Ishikawa (cell line): ENCODE measurements at regions not wholly inside any gene's neighbourhood (a gene's known extent, or its start where the extent isn't known, plus 50 kb on each side); places are given as distances from the start of the nearest gene placed in this dataset.

ENCODE experiments used
- EGR1 ChIP-seq: IDR thresholded peaks from 2 replicates; pipeline ENCODE4 v1.6.1; 2012
- EP300 ChIP-seq: IDR thresholded peaks from 2 replicates; pipeline ENCODE4 v1.6.1; 2012; ENCODE audit warnings: borderline replicate concordance
- NFIC ChIP-seq: IDR thresholded peaks from 2 replicates; pipeline ENCODE4 v1.6.1; 2012
- TCF12 ChIP-seq: IDR thresholded peaks from 2 replicates; pipeline ENCODE4 v1.6.1; 2012; ENCODE audit warnings: low read depth
- YY1 ChIP-seq: IDR thresholded peaks from 2 replicates; pipeline ENCODE4 v1.6.1; 2012; ENCODE audit warnings: low read depth
- ZBTB7A ChIP-seq: IDR thresholded peaks from 2 replicates; pipeline ENCODE4 v1.6.1; 2012; ENCODE audit warnings: low read depth
- TF ChIP-seq, protein P1 (sequence below): IDR thresholded peaks from 2 replicates; pipeline ENCODE4 v1.6.1; 2012
- TF ChIP-seq, protein P2 (sequence below): IDR thresholded peaks from 2 replicates; pipeline ENCODE4 v1.6.1; 2012; ENCODE audit warnings: low read depth, mild to moderate bottlenecking

DNA sequence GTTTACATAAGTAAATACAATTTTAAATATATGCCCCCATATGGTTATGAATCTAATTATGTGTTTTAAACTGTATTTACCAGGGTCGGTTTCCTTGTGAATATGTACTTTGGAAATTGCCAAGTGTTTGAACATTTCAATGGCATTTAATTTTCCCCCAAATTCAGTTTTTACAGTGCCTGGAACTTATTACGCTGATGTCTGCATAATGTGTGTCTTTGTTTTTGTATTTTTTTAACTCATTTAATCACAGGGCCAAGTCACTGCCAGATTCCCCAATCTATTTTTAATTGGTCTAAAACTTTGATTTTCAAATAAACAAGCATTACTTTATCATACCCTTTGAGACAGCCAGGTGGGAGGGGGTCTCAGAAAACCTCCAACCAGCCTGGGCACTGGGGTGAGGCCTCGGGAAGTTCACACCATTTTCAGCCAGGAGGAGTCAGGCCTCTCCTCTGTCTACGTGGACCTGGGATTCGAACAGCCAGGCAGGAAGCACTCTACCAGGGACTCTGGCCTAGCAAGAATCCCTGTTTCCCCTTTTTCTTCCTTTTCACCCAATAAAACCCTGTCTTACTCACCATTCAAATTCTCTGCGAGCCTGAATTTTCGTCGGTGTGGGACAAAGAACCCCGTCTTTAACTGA, 151.5 kb upstream of the COL1A2 start:
- TF ChIP-seq EP300 (no peak), ZBTB7A (no peak), YY1 (no peak), NFIC (no peak), TCF12 (no peak), EGR1 (no peak)
- TF ChIP-seq, protein P1, sequence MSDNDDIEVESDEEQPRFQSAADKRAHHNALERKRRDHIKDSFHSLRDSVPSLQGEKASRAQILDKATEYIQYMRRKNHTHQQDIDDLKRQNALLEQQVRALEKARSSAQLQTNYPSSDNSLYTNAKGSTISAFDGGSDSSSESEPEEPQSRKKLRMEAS = no peak
- TF ChIP-seq, protein P2, sequence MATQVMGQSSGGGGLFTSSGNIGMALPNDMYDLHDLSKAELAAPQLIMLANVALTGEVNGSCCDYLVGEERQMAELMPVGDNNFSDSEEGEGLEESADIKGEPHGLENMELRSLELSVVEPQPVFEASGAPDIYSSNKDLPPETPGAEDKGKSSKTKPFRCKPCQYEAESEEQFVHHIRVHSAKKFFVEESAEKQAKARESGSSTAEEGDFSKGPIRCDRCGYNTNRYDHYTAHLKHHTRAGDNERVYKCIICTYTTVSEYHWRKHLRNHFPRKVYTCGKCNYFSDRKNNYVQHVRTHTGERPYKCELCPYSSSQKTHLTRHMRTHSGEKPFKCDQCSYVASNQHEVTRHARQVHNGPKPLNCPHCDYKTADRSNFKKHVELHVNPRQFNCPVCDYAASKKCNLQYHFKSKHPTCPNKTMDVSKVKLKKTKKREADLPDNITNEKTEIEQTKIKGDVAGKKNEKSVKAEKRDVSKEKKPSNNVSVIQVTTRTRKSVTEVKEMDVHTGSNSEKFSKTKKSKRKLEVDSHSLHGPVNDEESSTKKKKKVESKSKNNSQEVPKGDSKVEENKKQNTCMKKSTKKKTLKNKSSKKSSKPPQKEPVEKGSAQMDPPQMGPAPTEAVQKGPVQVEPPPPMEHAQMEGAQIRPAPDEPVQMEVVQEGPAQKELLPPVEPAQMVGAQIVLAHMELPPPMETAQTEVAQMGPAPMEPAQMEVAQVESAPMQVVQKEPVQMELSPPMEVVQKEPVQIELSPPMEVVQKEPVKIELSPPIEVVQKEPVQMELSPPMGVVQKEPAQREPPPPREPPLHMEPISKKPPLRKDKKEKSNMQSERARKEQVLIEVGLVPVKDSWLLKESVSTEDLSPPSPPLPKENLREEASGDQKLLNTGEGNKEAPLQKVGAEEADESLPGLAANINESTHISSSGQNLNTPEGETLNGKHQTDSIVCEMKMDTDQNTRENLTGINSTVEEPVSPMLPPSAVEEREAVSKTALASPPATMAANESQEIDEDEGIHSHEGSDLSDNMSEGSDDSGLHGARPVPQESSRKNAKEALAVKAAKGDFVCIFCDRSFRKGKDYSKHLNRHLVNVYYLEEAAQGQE = no peak
